ENCODE measurements at regions not wholly inside any gene's neighbourhood (a gene's known extent, or its start where the extent isn't known, plus 50 kb on each side); places are given as distances from the start of the nearest gene placed in this dataset.

GRCh38 chr6:71510856-71511255 is 222.2 kb downstream of the OGFRL1 start:
- Histone ChIP-seq H3K4me2 (ENCODE audit: control insufficient read depth, insufficient read depth) (no peak overlapping the region), H4K20me1 (ENCODE audit: control insufficient read depth, insufficient read depth) (no peaks in the 10 kb centered on the region), H3K27me3 (replicated peaks in 1 of 2; ENCODE audit: control insufficient read depth in 2 of 2, insufficient read depth in 2 of 2, low read length in 1 of 2) (no peaks in the 10 kb centered on the region), H3K9me3 (replicated peaks; ENCODE audit: control insufficient read depth, insufficient read depth, low read length) (no peaks in the 10 kb centered on the region), H3K4me1 (ENCODE audit: control insufficient read depth, insufficient read depth, low read length) (no peaks in the 10 kb centered on the region), H2AFZ (ENCODE audit: control insufficient read depth, low read depth, low read length) (no peak overlapping the region), H3K27ac (ENCODE audit: control insufficient read depth, insufficient read depth) (no peak overlapping the region), H3K4me3 (no peak overlapping the region), H3K36me3 (ENCODE audit: control insufficient read depth in 2 of 2, insufficient read depth in 2 of 2, low read length in 1 of 2) (no peaks in the 10 kb centered on the region), H3K9ac (ENCODE audit: control insufficient read depth, insufficient read depth, low read length) (no peak overlapping the region), H3K79me2 (ENCODE audit: control insufficient read depth, insufficient read depth, low read length) (no peaks in the 10 kb centered on the region)
- DNase-seq (ENCODE audit: low read depth, low spot score) (no peak), ATAC-seq (no peak), FAIRE-seq (no peak)
- ChIA-PET SMC1A (ENCODE audit: uncharacterized antibody, unreplicated experiment) (interaction anchor here (2.1 kb wide), 1 partner anchor 126 kb away, joined by 9 read pairs; no protein-coding TSS in a partner anchor), RAD21 (ENCODE audit: unreplicated experiment) (interaction anchor here (1.2 kb wide), 1 partner anchor 126 kb away, joined by 3 read pairs; no protein-coding TSS in a partner anchor), CTCF (interaction anchor here (1.4 to 2.9 kb wide), 2 partner anchors 119 to 126 kb away, joined by 5 to 17 read pairs; no protein-coding TSS in a partner anchor), POLR2A (no interaction called here)
- intact Hi-C loops (cut with micrococcal nuclease; ENCODE audit: unreplicated experiment), result loop anchor here (1.0 to 10.0 kb wide), 2 partner anchors 127 to 326 kb away; no protein-coding TSS in a partner anchor
- no peak for TF ChIP-seq TAF1 (IDR thresholded peaks at IDR 0.05; ENCODE audit: borderline replicate concordance, low read depth, low read length)
- TF ChIP-seq PML (IDR thresholded peaks at IDR 0.05; ENCODE audit: low read length), result no peak
- no peak for TF ChIP-seq SP1 (IDR thresholded peaks at IDR 0.05; ENCODE audit: low read depth, low read length)
- TF ChIP-seq, protein P1, sequence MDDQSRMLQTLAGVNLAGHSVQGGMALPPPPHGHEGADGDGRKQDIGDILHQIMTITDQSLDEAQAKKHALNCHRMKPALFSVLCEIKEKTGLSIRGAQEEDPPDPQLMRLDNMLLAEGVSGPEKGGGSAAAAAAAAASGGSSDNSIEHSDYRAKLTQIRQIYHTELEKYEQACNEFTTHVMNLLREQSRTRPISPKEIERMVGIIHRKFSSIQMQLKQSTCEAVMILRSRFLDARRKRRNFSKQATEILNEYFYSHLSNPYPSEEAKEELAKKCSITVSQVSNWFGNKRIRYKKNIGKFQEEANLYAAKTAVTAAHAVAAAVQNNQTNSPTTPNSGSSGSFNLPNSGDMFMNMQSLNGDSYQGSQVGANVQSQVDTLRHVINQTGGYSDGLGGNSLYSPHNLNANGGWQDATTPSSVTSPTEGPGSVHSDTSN (IDR thresholded peaks at IDR 0.05; ENCODE audit: insufficient replicate concordance, low read depth, low read length), result no peak
- TF ChIP-seq HDAC6 (IDR thresholded peaks at IDR 0.05; ENCODE audit: unreplicated experiment), result no peak
- TF ChIP-seq HCFC1 (IDR thresholded peaks at IDR 0.05; ENCODE audit: low read length), result no peak
- TF ChIP-seq, protein P2, sequence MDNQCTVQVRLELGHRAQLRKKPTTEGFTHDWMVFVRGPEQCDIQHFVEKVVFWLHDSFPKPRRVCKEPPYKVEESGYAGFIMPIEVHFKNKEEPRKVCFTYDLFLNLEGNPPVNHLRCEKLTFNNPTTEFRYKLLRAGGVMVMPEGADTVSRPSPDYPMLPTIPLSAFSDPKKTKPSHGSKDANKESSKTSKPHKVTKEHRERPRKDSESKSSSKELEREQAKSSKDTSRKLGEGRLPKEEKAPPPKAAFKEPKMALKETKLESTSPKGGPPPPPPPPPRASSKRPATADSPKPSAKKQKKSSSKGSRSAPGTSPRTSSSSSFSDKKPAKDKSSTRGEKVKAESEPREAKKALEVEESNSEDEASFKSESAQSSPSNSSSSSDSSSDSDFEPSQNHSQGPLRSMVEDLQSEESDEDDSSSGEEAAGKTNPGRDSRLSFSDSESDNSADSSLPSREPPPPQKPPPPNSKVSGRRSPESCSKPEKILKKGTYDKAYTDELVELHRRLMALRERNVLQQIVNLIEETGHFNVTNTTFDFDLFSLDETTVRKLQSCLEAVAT (IDR thresholded peaks at IDR 0.05), result no peak
- no peak for TF ChIP-seq BCL11A (IDR thresholded peaks at IDR 0.05; ENCODE audit: low read depth, low read length)
- TF ChIP-seq, protein P3, sequence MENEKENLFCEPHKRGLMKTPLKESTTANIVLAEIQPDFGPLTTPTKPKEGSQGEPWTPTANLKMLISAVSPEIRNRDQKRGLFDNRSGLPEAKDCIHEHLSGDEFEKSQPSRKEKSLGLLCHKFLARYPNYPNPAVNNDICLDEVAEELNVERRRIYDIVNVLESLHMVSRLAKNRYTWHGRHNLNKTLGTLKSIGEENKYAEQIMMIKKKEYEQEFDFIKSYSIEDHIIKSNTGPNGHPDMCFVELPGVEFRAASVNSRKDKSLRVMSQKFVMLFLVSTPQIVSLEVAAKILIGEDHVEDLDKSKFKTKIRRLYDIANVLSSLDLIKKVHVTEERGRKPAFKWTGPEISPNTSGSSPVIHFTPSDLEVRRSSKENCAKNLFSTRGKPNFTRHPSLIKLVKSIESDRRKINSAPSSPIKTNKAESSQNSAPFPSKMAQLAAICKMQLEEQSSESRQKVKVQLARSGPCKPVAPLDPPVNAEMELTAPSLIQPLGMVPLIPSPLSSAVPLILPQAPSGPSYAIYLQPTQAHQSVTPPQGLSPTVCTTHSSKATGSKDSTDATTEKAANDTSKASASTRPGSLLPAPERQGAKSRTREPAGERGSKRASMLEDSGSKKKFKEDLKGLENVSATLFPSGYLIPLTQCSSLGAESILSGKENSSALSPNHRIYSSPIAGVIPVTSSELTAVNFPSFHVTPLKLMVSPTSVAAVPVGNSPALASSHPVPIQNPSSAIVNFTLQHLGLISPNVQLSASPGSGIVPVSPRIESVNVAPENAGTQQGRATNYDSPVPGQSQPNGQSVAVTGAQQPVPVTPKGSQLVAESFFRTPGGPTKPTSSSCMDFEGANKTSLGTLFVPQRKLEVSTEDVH (IDR thresholded peaks at IDR 0.05; ENCODE audit: low read depth, partially characterized antibody), result no peak
- TF ChIP-seq, protein P4, sequence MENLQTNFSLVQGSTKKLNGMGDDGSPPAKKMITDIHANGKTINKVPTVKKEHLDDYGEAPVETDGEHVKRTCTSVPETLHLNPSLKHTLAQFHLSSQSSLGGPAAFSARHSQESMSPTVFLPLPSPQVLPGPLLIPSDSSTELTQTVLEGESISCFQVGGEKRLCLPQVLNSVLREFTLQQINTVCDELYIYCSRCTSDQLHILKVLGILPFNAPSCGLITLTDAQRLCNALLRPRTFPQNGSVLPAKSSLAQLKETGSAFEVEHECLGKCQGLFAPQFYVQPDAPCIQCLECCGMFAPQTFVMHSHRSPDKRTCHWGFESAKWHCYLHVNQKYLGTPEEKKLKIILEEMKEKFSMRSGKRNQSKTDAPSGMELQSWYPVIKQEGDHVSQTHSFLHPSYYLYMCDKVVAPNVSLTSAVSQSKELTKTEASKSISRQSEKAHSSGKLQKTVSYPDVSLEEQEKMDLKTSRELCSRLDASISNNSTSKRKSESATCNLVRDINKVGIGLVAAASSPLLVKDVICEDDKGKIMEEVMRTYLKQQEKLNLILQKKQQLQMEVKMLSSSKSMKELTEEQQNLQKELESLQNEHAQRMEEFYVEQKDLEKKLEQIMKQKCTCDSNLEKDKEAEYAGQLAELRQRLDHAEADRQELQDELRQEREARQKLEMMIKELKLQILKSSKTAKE (IDR thresholded peaks at IDR 0.05; ENCODE audit: low read depth, poor library complexity, severe bottlenecking), result no peak
- TF ChIP-seq MTA3 (IDR thresholded peaks at IDR 0.05; ENCODE audit: borderline replicate concordance, low read length), result no peak
- TF ChIP-seq NR2C2 (IDR thresholded peaks at IDR 0.05; ENCODE audit: borderline replicate concordance, control insufficient read depth, insufficient read length, low read depth), result no peak
- TF ChIP-seq ZNF622 (IDR thresholded peaks at IDR 0.05), result no peak
- no peak for TF ChIP-seq SUZ12 (IDR thresholded peaks at IDR 0.05; ENCODE audit: unreplicated experiment)
- no peak for TF ChIP-seq ZSCAN29 (IDR thresholded peaks at IDR 0.05)
- no peak for TF ChIP-seq RB1 (IDR thresholded peaks at IDR 0.05; ENCODE audit: borderline replicate concordance)
- TF ChIP-seq TCF7 (IDR thresholded peaks at IDR 0.05; ENCODE audit: borderline replicate concordance), result no peak
- no peak for TF ChIP-seq GATAD2B (conservative IDR thresholded peaks at IDR 0.05; ENCODE audit: low read depth)
- TF ChIP-seq MTA2 (IDR thresholded peaks at IDR 0.05; ENCODE audit: low read depth), result no peak
- in situ Hi-C loops (cut with MboI), result no loop called here
- no TSS peak for BruUV-seq (replicated peaks)
